IPS-NIHi7 (cell line): ENCODE measurements at regions not wholly inside any gene's neighbourhood (a gene's known extent, or its start where the extent isn't known, plus 50 kb on each side); places are given as distances from the start of the nearest gene placed in this dataset.

Experiments
- DNase-seq: peaks from one replicate; pipeline ENCODE4 v3.0.0; 2012; ENCODE audit warnings: mixed read lengths; ENCODE audit errors: extremely low spot score

GRCh38 chr6:55696501-55696900, 117.5 kb upstream of the HMGCLL1 start:
- no peak for DNase-seq

GRCh38 chr6:55696041-55696440, 117.0 kb upstream of the HMGCLL1 start:
- DNase-seq: no peak

- no peak for DNase-seq
These were observed 115.8 kb upstream of the HMGCLL1 start for GRCh38 chr6:55694759-55695158.

- DNase-seq: peak; percentile 65
These were observed 115.2 kb upstream of the HMGCLL1 start for GRCh38 chr6:55694148-55694547.

- DNase-seq: no peak
These were observed 100.5 kb upstream of the HMGCLL1 start for GRCh38 chr6:55679503-55679902.

GRCh38 chr6:55678330-55679224, 99.6 kb upstream of the HMGCLL1 start:
- DNase-seq: peak; percentile 12

GRCh38 chr6:55676736-55677135, 97.7 kb upstream of the HMGCLL1 start:
- no peak for DNase-seq

GRCh38 chr6:55675941-55676340, 96.9 kb upstream of the HMGCLL1 start:
- DNase-seq: no peak

GRCh38 chr6:55674672-55675071, 95.7 kb upstream of the HMGCLL1 start:
- DNase-seq: no peak

GRCh38 chr6:55670850-55671413, 91.9 kb upstream of the HMGCLL1 start:
- DNase-seq: no peak

GRCh38 chr6:55669028-55669427, 90.0 kb upstream of the HMGCLL1 start:
- DNase-seq: no peak

- no peak for DNase-seq
These were observed 89.6 kb upstream of the HMGCLL1 start for GRCh38 chr6:55668591-55668990.

GRCh38 chr6:55667341-55667740, 88.3 kb upstream of the HMGCLL1 start:
- no peak for DNase-seq

GRCh38 chr6:55666606-55667225, 87.7 kb upstream of the HMGCLL1 start:
- no peak for DNase-seq

GRCh38 chr6:55666037-55666436, 87.0 kb upstream of the HMGCLL1 start:
- DNase-seq: no peak

- DNase-seq: no peak
These were observed 85.9 kb upstream of the HMGCLL1 start for GRCh38 chr6:55664591-55665587.

- no peak for DNase-seq
These were observed 84.9 kb upstream of the HMGCLL1 start for GRCh38 chr6:55663914-55664313.

GRCh38 chr6:55659304-55659703, 80.3 kb upstream of the HMGCLL1 start:
- DNase-seq: no peak

- DNase-seq: no peak
These were observed 75.5 kb upstream of the HMGCLL1 start for GRCh38 chr6:55654445-55654844.

GRCh38 chr6:55652429-55652828, 73.4 kb upstream of the HMGCLL1 start:
- no peak for DNase-seq

- DNase-seq: no peak
These were observed 72.0 kb upstream of the HMGCLL1 start for GRCh38 chr6:55651015-55651414.

- no peak for DNase-seq
These were observed 64.9 kb upstream of the HMGCLL1 start for GRCh38 chr6:55643861-55644260.
